Trophoblast cell (in vitro differentiated cells and primary cell): ENCODE measurements at regions not wholly inside any gene's neighbourhood (a gene's known extent, or its start where the extent isn't known, plus 50 kb on each side); places are given as distances from the start of the nearest gene placed in this dataset.
"Not testable (repeated sequence)": the region's sequence is repeated elsewhere in the genome, so short reads cannot be mapped to it uniquely, and the experiment has no call there.

ENCODE experiments used
- DNase-seq, 2 donors: peaks; one replicate each; pipeline ENCODE4 v3.0.0-alpha.2; 2016
- H2AFZ ChIP-seq: 2 replicates; pipeline ENCODE4 v1.6.1; 2013; ENCODE audit warnings: low read length, moderate library complexity, mild to moderate bottlenecking; ENCODE audit not compliant: insufficient read depth, poor library complexity
- H2AK5ac ChIP-seq: 2 replicates; pipeline ENCODE4 v1.6.1; 2013; ENCODE audit warnings: mild to moderate bottlenecking, low read length
- H2BK120ac ChIP-seq: 2 replicates; pipeline ENCODE4 v1.6.1; 2013; ENCODE audit warnings: low read length, mild to moderate bottlenecking, moderate library complexity; ENCODE audit not compliant: insufficient read depth, poor library complexity
- H2BK12ac ChIP-seq: 2 replicates; pipeline ENCODE4 v1.6.1; 2013; ENCODE audit warnings: mild to moderate bottlenecking, low read length, moderate library complexity
- H2BK5ac ChIP-seq: 2 replicates; pipeline ENCODE4 v1.6.1; 2013; ENCODE audit warnings: low read length, low read depth, moderate library complexity, mild to moderate bottlenecking; ENCODE audit not compliant: poor library complexity
- H3K14ac ChIP-seq: 2 replicates; pipeline ENCODE4 v1.6.1; 2013; ENCODE audit warnings: mild to moderate bottlenecking, low read length
- H3K18ac ChIP-seq: 2 replicates; pipeline ENCODE4 v1.6.1; 2013; ENCODE audit warnings: mild to moderate bottlenecking, low read length
- H3K23ac ChIP-seq: 2 replicates; pipeline ENCODE4 v1.6.1; 2013; ENCODE audit warnings: low read length
- H3K27ac ChIP-seq: 2 replicates; pipeline ENCODE4 v1.5.1; 2013; ENCODE audit warnings: low read depth, mild to moderate bottlenecking, inconsistent platforms, low read length, moderate library complexity
- H3K27me3 ChIP-seq: 2 replicates; pipeline ENCODE4 v1.6.1; 2013; ENCODE audit warnings: inconsistent platforms, mild to moderate bottlenecking, low read length, moderate library complexity; ENCODE audit not compliant: insufficient read depth
- H3K36me3 ChIP-seq, 2 experiments: 1 replicate in 1 of 2; 2 replicates in 1 of 2; pipeline ENCODE4 v1.6.1; 2013; ENCODE audit warnings: low read length in 2 of 2, mild to moderate bottlenecking in 2 of 2, moderate library complexity in 1 of 2; ENCODE audit not compliant: insufficient read depth in 2 of 2, control insufficient read depth in 1 of 2
- H3K4ac ChIP-seq: 2 replicates; pipeline ENCODE4 v1.6.1; 2013; ENCODE audit warnings: low read depth, mild to moderate bottlenecking, low read length, moderate library complexity
- H3K4me1 ChIP-seq, 2 experiments: 1 replicate in 1 of 2; 2 replicates in 1 of 2; pipeline ENCODE4 v1.6.1; 2013; ENCODE audit warnings: low read length in 2 of 2, mild to moderate bottlenecking in 2 of 2, moderate library complexity in 1 of 2; ENCODE audit not compliant: insufficient read depth in 2 of 2, control insufficient read depth in 1 of 2
- H3K4me2 ChIP-seq: 2 replicates; pipeline ENCODE4 v1.6.1; 2013; ENCODE audit warnings: inconsistent platforms, mild to moderate bottlenecking, low read length, moderate library complexity
- H3K4me3 ChIP-seq: 2 replicates; pipeline ENCODE4 v1.5.1; 2013; ENCODE audit warnings: mild to moderate bottlenecking, low read depth, low read length, inconsistent platforms
- H3K79me1 ChIP-seq: one replicate; pipeline ENCODE4 v1.6.1; 2013; ENCODE audit warnings: low read length
- H3K79me2 ChIP-seq: 2 replicates; pipeline ENCODE4 v1.6.1; 2013; ENCODE audit warnings: low read length, mild to moderate bottlenecking; ENCODE audit not compliant: control insufficient read depth, insufficient read depth, poor library complexity
- H3K9ac ChIP-seq: 2 replicates; pipeline ENCODE4 v1.6.1; 2013; ENCODE audit warnings: mild to moderate bottlenecking, low read length
- H3K9me3 ChIP-seq: 2 replicates; pipeline ENCODE4 v1.6.1; 2013; ENCODE audit warnings: low read depth, mild to moderate bottlenecking, control low read depth, inconsistent platforms, low read length; ENCODE audit not compliant: insufficient read depth
- H4K12ac ChIP-seq: 2 replicates; pipeline ENCODE4 v1.6.1; 2013; ENCODE audit warnings: low read depth, mild to moderate bottlenecking, low read length, moderate library complexity
- H4K8ac ChIP-seq: 2 replicates; pipeline ENCODE4 v1.6.1; 2013; ENCODE audit warnings: low read depth, mild to moderate bottlenecking, low read length, moderate library complexity
- H4K91ac ChIP-seq: one replicate; pipeline ENCODE4 v1.6.1; 2013; ENCODE audit warnings: low read depth, mild to moderate bottlenecking, low read length, moderate library complexity
- WGBS: extraction: QIAGEN DNeasy Blood & Tissue Kit; methylation state at CpG from one replicate; pipeline ENCODE4 v1.1.7; 2013; ENCODE audit warnings: missing lambda C conversion rate; ENCODE audit not compliant: insufficient read length, insufficient coverage; ENCODE audit errors: extremely low coverage; 5-methylcytosine and 5-hydroxymethylcytosine counted together

- H2BK12ac ChIP-seq, H4K12ac ChIP-seq, H3K4me3 ChIP-seq, H3K18ac ChIP-seq, H4K8ac ChIP-seq, H3K27ac ChIP-seq, H3K79me2 ChIP-seq, H3K14ac ChIP-seq, H3K4ac ChIP-seq, DNase-seq, H2AFZ ChIP-seq, H3K27me3 ChIP-seq, H3K23ac ChIP-seq, H3K9me3 ChIP-seq, H3K4me2 ChIP-seq, H3K79me1 ChIP-seq, H2AK5ac ChIP-seq, H2BK120ac ChIP-seq, H3K9ac ChIP-seq, H4K91ac ChIP-seq, H3K36me3 ChIP-seq, H3K4me1 ChIP-seq, H2BK5ac ChIP-seq: not testable (repeated sequence)
Measured at GRCh38 chr15:32510027-32510426, 54.6 kb upstream of the GOLGA8O start.

- H3K4me1 ChIP-seq, H3K36me3 ChIP-seq, H2BK120ac ChIP-seq, H3K4ac ChIP-seq, H3K4me2 ChIP-seq, H3K18ac ChIP-seq, H3K79me2 ChIP-seq, H3K14ac ChIP-seq, H4K91ac ChIP-seq, H3K9me3 ChIP-seq, H3K9ac ChIP-seq, H2AFZ ChIP-seq, H3K27ac ChIP-seq, H4K8ac ChIP-seq, DNase-seq, H3K27me3 ChIP-seq, H3K4me3 ChIP-seq, H2BK5ac ChIP-seq, H4K12ac ChIP-seq, H3K79me1 ChIP-seq, H2AK5ac ChIP-seq, H2BK12ac ChIP-seq, H3K23ac ChIP-seq: not testable (repeated sequence)
- no CpG with 5 or more reads among the region's 7 CpGs for WGBS
Measured at GRCh38 chr15:32508081-32508480, 52.6 kb upstream of the GOLGA8O start.

GRCh38 chr15:32506787-32507186, 51.4 kb upstream of the GOLGA8O start:
- H3K14ac ChIP-seq, H2AK5ac ChIP-seq, H3K79me1 ChIP-seq, H3K27ac ChIP-seq, H3K36me3 ChIP-seq, H4K12ac ChIP-seq, H3K18ac ChIP-seq, H3K4me2 ChIP-seq, H4K8ac ChIP-seq, H2BK5ac ChIP-seq, H3K4me1 ChIP-seq, H3K27me3 ChIP-seq, H2BK120ac ChIP-seq, H3K9ac ChIP-seq, DNase-seq, H4K91ac ChIP-seq, H2BK12ac ChIP-seq, H3K23ac ChIP-seq, H3K9me3 ChIP-seq, H3K4me3 ChIP-seq, H3K79me2 ChIP-seq, H2AFZ ChIP-seq, H3K4ac ChIP-seq: not testable (repeated sequence)
- WGBS: no CpG with 5 or more reads among the region's 2 CpGs

GRCh38 chr15:32505633-32506032, 50.2 kb upstream of the GOLGA8O start:
- H3K36me3 ChIP-seq, DNase-seq, H4K91ac ChIP-seq, H3K9me3 ChIP-seq, H3K79me1 ChIP-seq, H3K9ac ChIP-seq, H4K8ac ChIP-seq, H3K4ac ChIP-seq, H3K4me3 ChIP-seq, H3K27ac ChIP-seq, H2AFZ ChIP-seq, H3K14ac ChIP-seq, H3K27me3 ChIP-seq, H3K4me1 ChIP-seq, H2BK120ac ChIP-seq, H2AK5ac ChIP-seq, H3K23ac ChIP-seq, H2BK12ac ChIP-seq, H4K12ac ChIP-seq, H3K79me2 ChIP-seq, H3K18ac ChIP-seq, H3K4me2 ChIP-seq, H2BK5ac ChIP-seq: not testable (repeated sequence)
- WGBS: no CpG with 5 or more reads among the region's 4 CpGs
